Keratinocyte (primary cell): ENCODE measurements at regions not wholly inside any gene's neighbourhood (a gene's known extent, or its start where the extent isn't known, plus 50 kb on each side); places are given as distances from the start of the nearest gene placed in this dataset.

ENCODE experiments used
- CTCF ChIP-seq, 3 experiments: IDR thresholded peaks in 1 of 3; conservative IDR thresholded peaks in 1 of 3; optimal IDR thresholded peaks in 1 of 3; 2 replicates in 2 of 3; 3 replicates in 1 of 3; pipeline versions ENCODE3 to v1.5.1; 2011; ENCODE audit warnings: low read length in 3 of 3, mild to moderate bottlenecking in 3 of 3, moderate library complexity in 2 of 3, control low read depth in 1 of 3, inconsistent platforms in 1 of 3; ENCODE audit not compliant: insufficient read depth in 2 of 3; ENCODE audit errors: extremely low read depth in 1 of 3
- EZH2 ChIP-seq: IDR thresholded peaks from one replicate; pipeline ENCODE4 v1.6.1; 2012; ENCODE audit warnings: inconsistent platforms, mild to moderate bottlenecking, low read length, moderate library complexity

- no peak for TF ChIP-seq CTCF (optimal IDR thresholded peaks at IDR 0.05 in 1 of 3, IDR thresholded peaks at IDR 0.05 in 1 of 3, conservative IDR thresholded peaks at IDR 0.05 in 1 of 3; ENCODE audit: extremely low read depth in 1 of 3, insufficient read depth in 2 of 3, low read length in 3 of 3)
- no peak for TF ChIP-seq EZH2
These were observed 142.4 kb downstream of the ZNF281 start for GRCh38 chr1:200267458-200267857.
